HG03565 (cell line): ENCODE measurements at regions not wholly inside any gene's neighbourhood (a gene's known extent, or its start where the extent isn't known, plus 50 kb on each side); places are given as distances from the start of the nearest gene placed in this dataset.

Source experiments
- ATAC-seq: cut with Tn5 transposase; IDR thresholded peaks from one replicate; pipeline ENCODE4 v1.9.1; 2021; ENCODE audit warnings: mild to moderate bottlenecking, moderate library complexity; ENCODE audit not compliant: unreplicated experiment

DNA sequence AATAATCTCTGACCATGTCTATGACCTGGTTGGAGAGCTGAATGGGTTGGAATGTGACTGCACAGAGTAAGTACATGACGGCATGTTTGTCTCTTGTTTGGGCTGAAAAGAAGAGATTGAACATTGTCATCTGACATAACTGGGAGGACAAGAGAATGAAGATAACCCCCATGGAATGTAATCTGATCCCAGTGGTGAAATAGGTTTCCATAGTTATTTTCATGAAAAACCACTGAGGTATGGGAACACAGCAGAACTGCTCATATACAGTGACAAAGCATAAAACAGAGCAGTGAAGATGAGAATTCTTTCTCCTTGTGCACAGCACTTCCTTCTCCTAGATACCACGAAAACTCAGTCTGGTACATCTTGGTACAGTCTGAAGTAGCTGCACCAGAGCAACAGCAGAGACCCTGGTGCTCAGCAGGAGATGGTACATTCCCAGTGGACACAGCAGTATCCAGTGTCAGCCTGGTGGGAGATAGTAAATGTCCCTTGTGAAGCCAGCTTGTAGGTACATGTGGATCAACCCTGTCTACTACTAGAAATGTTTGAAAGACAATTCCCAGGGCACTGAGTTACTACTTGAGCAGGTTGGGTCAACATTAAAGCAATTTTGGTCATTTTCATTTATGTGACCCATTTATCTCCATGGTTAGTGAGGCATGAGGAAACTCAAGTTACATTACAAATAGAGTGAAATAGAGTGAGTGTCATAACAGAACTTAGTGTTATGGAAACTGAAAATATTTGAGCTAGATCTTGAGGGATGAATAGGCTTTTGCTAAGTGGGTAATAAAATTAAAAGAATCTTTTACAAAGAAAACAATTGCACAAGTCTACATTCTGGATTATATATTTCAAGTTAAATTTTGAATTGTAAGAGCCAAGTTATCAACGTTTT is 178.3 kb downstream of the SUCNR1 start:
- peak; percentile 75 for ATAC-seq

- no peak for ATAC-seq
These were observed 180.4 kb downstream of the SUCNR1 start for GRCh38 chr3:152053866-152054265.

GRCh38 chr3:152054315-152054714 is 180.9 kb downstream of the SUCNR1 start:
- peak; percentile 62 for ATAC-seq

DNA sequence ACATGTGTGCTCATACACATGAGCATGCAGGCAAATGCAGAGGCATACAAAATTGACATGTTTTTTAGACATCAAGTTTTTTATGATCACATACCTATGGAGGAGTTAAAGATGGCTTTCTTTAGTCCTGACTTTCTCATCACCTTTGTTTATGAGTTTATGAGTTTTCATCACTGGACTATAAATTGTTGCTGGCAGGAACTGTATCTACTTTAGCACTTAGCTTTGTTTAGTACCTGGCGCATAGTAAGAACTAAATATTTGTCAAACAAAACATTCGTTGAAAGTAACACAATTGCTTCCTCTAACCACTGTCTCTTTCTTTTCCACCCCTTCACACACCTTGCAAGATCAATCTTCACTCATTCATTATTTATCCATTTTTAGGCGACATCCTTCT is 182.6 kb downstream of the SUCNR1 start:
- no peak for ATAC-seq

GRCh38 chr3:152056481-152056880 is 183.0 kb downstream of the SUCNR1 start:
- no peak for ATAC-seq

DNA sequence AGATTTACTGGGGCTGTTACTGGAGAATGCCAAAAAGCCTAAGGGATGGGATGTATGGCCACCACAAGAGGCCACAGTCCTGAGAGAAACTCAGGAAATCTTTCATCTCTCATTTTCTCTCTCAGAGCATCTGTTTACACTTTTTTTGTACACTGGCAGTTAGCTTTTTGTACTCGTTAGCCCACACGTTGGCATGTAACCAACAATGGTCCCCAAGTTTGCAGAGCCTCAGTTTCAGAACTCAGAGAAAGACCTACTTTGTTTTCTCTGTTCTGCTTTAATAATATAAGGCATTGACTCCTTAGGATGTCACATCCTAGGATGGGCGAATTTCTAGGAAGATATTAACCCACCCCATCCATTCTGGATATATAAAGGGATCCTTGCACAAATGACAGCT is 183.5 kb downstream of the SUCNR1 start:
- no peak for ATAC-seq

DNA sequence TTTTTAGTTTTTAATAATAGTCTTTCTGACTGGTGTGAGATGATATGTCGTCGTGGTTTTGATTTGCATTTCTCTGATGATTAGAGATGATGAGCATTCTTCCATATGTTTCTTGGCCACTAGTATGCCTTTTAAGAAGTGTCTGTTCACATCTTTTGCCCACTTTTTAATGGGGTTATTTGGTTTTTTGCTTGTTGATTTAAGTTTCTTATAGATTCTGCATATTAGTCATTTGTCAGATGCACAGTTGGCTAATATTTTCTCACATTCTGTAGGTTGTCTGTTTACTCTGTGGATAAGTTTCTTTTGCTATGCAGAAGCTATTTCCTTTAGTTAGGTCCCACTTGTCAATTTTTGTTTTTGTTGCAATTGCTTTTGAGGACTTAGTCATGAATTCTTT is 185.4 kb downstream of the SUCNR1 start:
- ATAC-seq = no peak

- no peak for ATAC-seq
These were observed 187.3 kb downstream of the SUCNR1 start for GRCh38 chr3:152060701-152061100.

DNA sequence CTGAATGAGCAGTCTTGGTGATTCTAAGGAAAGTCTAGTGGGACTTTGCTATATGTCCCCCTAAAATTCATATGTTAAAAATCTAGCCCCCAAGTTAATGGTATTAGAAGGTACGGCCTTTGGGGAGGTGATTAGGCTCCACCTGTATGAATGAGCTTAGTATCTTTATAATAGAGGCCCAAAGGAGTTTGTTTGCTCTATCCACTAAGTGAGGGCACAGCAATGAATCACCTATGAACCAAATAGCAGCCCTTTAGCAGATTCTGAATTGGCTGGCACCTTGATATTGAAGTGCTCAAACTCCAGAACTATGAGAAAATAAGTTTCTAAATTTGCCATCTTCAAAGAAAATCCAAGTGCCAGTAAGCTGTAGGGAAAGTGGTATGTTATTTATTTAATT is 187.9 kb downstream of the SUCNR1 start:
- ATAC-seq = no peak

- no peak for ATAC-seq
These were observed 196.4 kb downstream of the SUCNR1 start for GRCh38 chr3:152069871-152070270.

- no peak for ATAC-seq
These were observed 197.4 kb upstream of the MBNL1 start for GRCh38 chr3:152071315-152071714.

- ATAC-seq = peak; percentile 57
These were observed 196.8 kb upstream of the MBNL1 start for GRCh38 chr3:152071924-152072323.

DNA sequence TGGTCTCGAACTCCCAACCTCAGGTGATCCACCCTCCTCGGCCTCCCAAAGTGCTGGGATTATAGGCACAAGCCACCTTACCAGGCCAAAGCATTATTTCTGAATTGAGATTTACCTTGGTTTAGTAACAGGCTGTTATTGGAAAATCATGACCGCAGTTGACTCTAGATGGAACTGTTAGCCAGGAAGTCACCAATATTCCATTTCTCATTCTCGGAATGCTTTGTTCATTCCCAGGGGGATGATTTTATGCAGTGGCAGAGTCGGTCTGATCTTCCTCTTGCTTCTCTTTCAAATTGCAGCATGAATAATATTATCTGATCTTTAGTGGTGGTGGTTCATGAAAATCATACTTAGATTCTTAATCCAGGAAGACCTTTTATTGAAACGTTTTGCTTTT is 195.5 kb upstream of the MBNL1 start:
- no peak for ATAC-seq

DNA sequence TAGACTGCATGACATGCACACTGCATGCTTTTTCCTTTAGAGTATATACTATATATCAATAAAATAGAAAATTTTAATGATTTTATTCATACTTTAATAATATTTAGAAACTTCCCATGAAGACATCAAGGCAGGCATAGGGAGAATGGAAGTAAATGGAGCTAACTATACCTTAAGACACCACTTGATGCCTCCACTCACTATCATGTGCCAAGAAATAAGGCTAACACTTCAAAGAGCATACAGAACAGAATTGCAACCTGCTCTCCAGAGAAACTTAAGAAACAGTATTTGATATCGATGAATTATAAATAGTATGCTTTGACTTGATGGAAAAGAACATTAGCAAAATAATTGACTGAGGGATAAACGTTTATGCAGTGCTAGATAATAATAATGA is 192.6 kb upstream of the MBNL1 start:
- ATAC-seq = no peak

DNA sequence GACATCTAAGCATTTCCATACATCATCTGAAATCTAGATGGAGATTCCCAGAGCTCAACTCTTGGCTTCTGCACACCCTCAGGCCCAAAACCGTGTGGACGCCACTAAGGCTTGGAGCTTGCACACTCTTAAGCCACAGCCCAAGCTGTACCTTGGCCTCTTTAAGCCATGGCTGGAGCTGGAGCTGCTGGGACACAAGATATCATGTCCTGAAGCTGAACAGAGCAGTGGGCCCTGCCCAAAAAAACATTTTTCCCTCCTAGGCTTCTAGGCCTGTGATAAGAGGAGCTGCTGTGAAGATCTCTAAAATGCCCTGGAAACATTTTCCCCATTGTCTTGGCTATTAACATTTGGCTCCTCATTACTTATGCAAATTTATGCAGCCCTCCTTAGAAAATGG is 188.7 kb upstream of the MBNL1 start:
- no peak for ATAC-seq

GRCh38 chr3:152083135-152083534 is 185.6 kb upstream of the MBNL1 start:
- no peak for ATAC-seq

GRCh38 chr3:152084441-152085158 is 184.1 kb upstream of the MBNL1 start:
- no peak for ATAC-seq

- no peak for ATAC-seq
These were observed 181.6 kb upstream of the MBNL1 start for GRCh38 chr3:152087153-152087552.

- no peak for ATAC-seq
These were observed 179.2 kb upstream of the MBNL1 start for GRCh38 chr3:152089528-152089927.

DNA sequence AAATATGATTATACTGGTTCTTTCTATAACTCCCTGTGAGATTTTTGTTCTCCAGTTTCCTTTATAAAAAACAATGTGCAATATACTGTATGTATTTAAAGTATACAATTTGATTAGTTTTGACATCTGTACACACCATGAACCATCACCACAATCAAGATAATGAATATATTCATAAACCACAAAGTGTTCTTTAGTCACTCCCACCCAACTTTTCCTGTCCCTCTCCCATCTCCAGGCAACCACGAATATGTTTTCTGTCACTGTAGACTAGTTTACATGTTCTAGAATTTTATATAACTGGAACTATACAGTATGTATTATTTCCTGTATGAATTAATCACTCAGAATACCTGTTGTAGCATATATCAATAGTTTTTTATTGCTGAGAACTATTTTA is 177.0 kb upstream of the MBNL1 start:
- ATAC-seq = no peak

DNA sequence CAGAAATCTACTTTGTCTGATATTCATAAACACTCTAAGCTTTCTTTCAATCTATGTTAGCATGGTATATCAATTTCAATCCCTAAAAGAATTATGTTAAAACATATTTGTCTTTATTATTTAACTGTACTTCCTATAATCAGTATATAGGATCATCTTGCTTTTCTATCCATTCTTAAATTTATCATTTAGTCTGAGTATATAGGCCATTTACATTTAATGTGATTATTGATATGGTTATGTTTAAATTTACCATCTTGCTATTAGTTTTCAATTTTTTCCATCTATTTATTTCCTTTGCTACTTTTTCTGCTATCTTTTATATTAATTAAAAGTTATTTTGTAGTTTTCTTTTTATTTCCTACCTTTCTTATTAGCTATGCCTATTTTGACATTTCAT is 174.8 kb upstream of the MBNL1 start:
- ATAC-seq = no peak

DNA sequence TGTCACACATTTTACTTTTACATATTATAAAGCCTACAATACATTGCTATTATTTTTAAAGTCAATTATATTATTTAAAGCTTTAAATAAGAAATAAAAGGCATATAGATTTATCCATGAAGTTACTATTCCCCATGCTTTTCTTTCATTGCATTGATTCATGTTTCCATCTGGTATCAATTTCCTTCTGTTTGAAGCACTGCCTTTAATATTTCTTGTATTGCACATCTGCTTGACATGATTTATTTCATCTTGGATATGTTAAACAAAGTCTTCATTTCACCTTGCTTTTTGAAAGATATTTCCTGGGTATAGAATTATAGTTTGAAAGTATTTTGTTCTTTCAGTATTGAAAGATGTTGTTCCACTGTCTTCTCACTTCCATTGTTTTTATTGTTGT is 174.3 kb upstream of the MBNL1 start:
- ATAC-seq = no peak
